ENCODE measurements at regions not wholly inside any gene's neighbourhood (a gene's known extent, or its start where the extent isn't known, plus 50 kb on each side); places are given as distances from the start of the nearest gene placed in this dataset.

GRCh38 chr5:62681117-62681850 lies 102.7 kb downstream of the LRRC70 start:
- no peak for DNase-seq
- no peaks in the 10 kb centered on the region for H3K36me3 Mint-ChIP-seq (ENCODE audit: insufficient read depth, unreplicated experiment)
- CTCF ChIA-PET: no interaction called here
- POLR2A ChIA-PET: no interaction called here
- TF ChIP-seq CTCF (IDR thresholded peaks at IDR 0.05; ENCODE audit: insufficient read depth in 1 of 2, low read depth in 1 of 2, low read length in 1 of 2, severe bottlenecking in 1 of 2, unreplicated experiment in 1 of 2): no peak
- no peaks in the 10 kb centered on the region for H3K4me1 Mint-ChIP-seq (ENCODE audit: low read depth, unreplicated experiment)
- BruUV-seq (replicated peaks): no TSS peak
- no peak overlapping the region for H3K27ac Mint-ChIP-seq (ENCODE audit: unreplicated experiment)
- H3K27me3 ChIP-seq (replicated peaks; ENCODE audit: control insufficient read depth, insufficient read depth, low read length): no peaks in the 10 kb centered on the region
- intact Hi-C loops (cut with micrococcal nuclease; ENCODE audit: unreplicated experiment): no loop called here
- H3K27me3 Mint-ChIP-seq (ENCODE audit: insufficient read depth, unreplicated experiment): no peaks in the 10 kb centered on the region
- H3K4me1 ChIP-seq: no peaks in the 10 kb centered on the region
- H3K4me3 Mint-ChIP-seq (ENCODE audit: unreplicated experiment): no peak overlapping the region
- peaks cover 31% of the 10 kb centered on the region for H3K9me3 Mint-ChIP-seq (ENCODE audit: unreplicated experiment)
- peaks cover 10% of the 10 kb centered on the region for H3K9me3 ChIP-seq
- no peaks in the 10 kb centered on the region for H3K36me3 ChIP-seq (ENCODE audit: control insufficient read depth, insufficient read depth, low read length)
- H3K4me3 ChIP-seq (ENCODE audit: low read depth, low read length): no peak overlapping the region

GRCh38 chr5:62680121-62680520 lies 101.5 kb downstream of the LRRC70 start:
- TF ChIP-seq CTCF (IDR thresholded peaks at IDR 0.05; ENCODE audit: insufficient read depth in 1 of 2, low read depth in 1 of 2, low read length in 1 of 2, severe bottlenecking in 1 of 2, unreplicated experiment in 1 of 2): no peak
- Histone ChIP-seq H3K27me3 (replicated peaks; ENCODE audit: control insufficient read depth, insufficient read depth, low read length) (no peaks in the 10 kb centered on the region), H3K9me3 (peaks cover 10% of the 10 kb centered on the region), H3K4me1 (no peaks in the 10 kb centered on the region), H3K36me3 (ENCODE audit: control insufficient read depth, insufficient read depth, low read length) (no peaks in the 10 kb centered on the region), H3K4me3 (ENCODE audit: low read depth, low read length) (no peak overlapping the region)
- intact Hi-C loops (cut with micrococcal nuclease; ENCODE audit: unreplicated experiment): no loop called here
- ChIA-PET CTCF (no interaction called here), POLR2A (no interaction called here)
- DNase-seq: no peak
- Mint-ChIP-seq H3K36me3 (ENCODE audit: insufficient read depth, unreplicated experiment) (no peaks in the 10 kb centered on the region), H3K4me1 (ENCODE audit: low read depth, unreplicated experiment) (no peaks in the 10 kb centered on the region), H3K9me3 (ENCODE audit: unreplicated experiment) (peaks cover 42% of the 10 kb centered on the region), H3K27me3 (ENCODE audit: insufficient read depth, unreplicated experiment) (no peaks in the 10 kb centered on the region), H3K4me3 (ENCODE audit: unreplicated experiment) (no peak overlapping the region), H3K27ac (ENCODE audit: unreplicated experiment) (no peak overlapping the region)
- no TSS peak for BruUV-seq (replicated peaks)
